GM18909 (cell line): ENCODE measurements at regions not wholly inside any gene's neighbourhood (a gene's known extent, or its start where the extent isn't known, plus 50 kb on each side); places are given as distances from the start of the nearest gene placed in this dataset.
"Not testable (repeated sequence)": the region's sequence is repeated elsewhere in the genome, so short reads cannot be mapped to it uniquely, and the experiment has no call there.

Experiments used
- ATAC-seq: cut with Tn5 transposase; IDR thresholded peaks from one replicate; pipeline ENCODE4 v1.9.1; 2021; ENCODE audit warnings: mild to moderate bottlenecking; ENCODE audit not compliant: unreplicated experiment, poor library complexity

GRCh38 chr14:27186048-27186447 is 588.2 kb upstream of the NOVA1 start:
- no peak for ATAC-seq

GRCh38 chr14:27187136-27187535 is 589.3 kb upstream of the NOVA1 start:
- no peak for ATAC-seq

GRCh38 chr14:27190296-27190695 is 592.5 kb upstream of the NOVA1 start:
- no peak for ATAC-seq

GRCh38 chr14:27199272-27199671 is 601.4 kb upstream of the NOVA1 start:
- ATAC-seq, result no peak

GRCh38 chr14:27205036-27205435 is 607.2 kb upstream of the NOVA1 start:
- no peak for ATAC-seq

GRCh38 chr14:27211741-27212140 is 613.9 kb upstream of the NOVA1 start:
- no peak for ATAC-seq

- ATAC-seq, result no peak
Measured at GRCh38 chr14:27222671-27223070, 624.8 kb upstream of the NOVA1 start.

- no peak for ATAC-seq
Measured at GRCh38 chr14:27223906-27224305, 626.1 kb upstream of the NOVA1 start.

GRCh38 chr14:27228053-27228452 is 630.2 kb upstream of the NOVA1 start:
- no peak for ATAC-seq

GRCh38 chr14:27234331-27234730 is 636.5 kb upstream of the NOVA1 start:
- ATAC-seq, result no peak

- no peak for ATAC-seq
Measured at GRCh38 chr14:27236601-27237000, 638.8 kb upstream of the NOVA1 start.

GRCh38 chr14:27242874-27243273 is 645.0 kb upstream of the NOVA1 start:
- ATAC-seq, result no peak

GRCh38 chr14:27243365-27243764 is 645.5 kb upstream of the NOVA1 start:
- no peak for ATAC-seq

GRCh38 chr14:27245947-27246346 is 648.1 kb upstream of the NOVA1 start:
- ATAC-seq, result no peak

GRCh38 chr14:27253966-27254365 is 656.1 kb upstream of the NOVA1 start:
- no peak for ATAC-seq

- ATAC-seq, result no peak
Measured at GRCh38 chr14:27256805-27257204, 659.0 kb upstream of the NOVA1 start.

- ATAC-seq, result no peak
Measured at GRCh38 chr14:27267876-27268275, 670.0 kb upstream of the NOVA1 start.

- no peak for ATAC-seq
Measured at GRCh38 chr14:27270716-27271115, 672.9 kb upstream of the NOVA1 start.

- ATAC-seq, result no peak
Measured at GRCh38 chr14:27278341-27278740, 680.5 kb upstream of the NOVA1 start.

GRCh38 chr14:27305441-27305945 is 707.7 kb upstream of the NOVA1 start:
- no peak for ATAC-seq

GRCh38 chr14:27312730-27313129 is 714.9 kb upstream of the NOVA1 start:
- ATAC-seq, result not testable (repeated sequence)

- no peak for ATAC-seq
Measured at GRCh38 chr14:27314231-27314630, 716.4 kb upstream of the NOVA1 start.

- no peak for ATAC-seq
Measured at GRCh38 chr14:27315477-27315876, 717.6 kb upstream of the NOVA1 start.
